Inferior parietal cortex (tissue), 1 donor: ENCODE measurements at regions not wholly inside any gene's neighbourhood (a gene's known extent, or its start where the extent isn't known, plus 50 kb on each side); places are given as distances from the start of the nearest gene placed in this dataset.

ENCODE experiments used
- DNase-seq: peaks from one replicate; pipeline ENCODE4 v3.0.0-alpha.2; 2016; ENCODE audit errors: extremely low spot score

DNA sequence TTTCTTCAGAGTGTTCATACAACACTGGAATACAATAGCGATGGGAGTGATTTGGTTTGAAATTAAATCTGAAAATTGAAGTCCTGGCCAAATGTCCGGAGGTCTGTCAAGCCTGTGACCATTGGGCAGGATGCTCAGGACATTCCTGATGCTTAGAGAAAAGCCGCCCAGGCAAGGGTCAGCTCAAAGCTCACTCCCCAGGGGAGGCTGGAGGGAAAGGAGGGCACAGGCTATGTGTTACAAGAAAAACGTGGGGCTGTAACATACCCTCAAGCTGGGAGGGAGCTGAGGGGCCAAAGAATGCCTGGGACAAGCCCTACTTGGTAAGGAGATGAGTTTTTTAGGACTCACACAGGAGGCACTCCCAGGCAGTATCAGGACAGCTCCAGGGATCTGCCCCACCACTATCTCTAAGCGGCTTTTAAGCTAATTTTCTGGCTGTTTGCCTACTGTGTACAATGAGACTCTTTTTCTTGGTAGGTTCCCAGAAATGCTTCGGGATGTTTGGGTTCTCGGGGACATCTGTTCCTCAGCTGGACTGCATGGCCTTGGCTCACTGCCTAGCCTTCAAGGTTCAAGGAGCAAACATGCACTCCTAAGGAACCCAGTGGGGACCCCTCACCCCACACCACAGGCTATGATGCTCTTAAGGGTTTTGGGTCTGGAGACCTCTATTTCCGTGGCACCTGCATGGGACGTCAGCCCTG, 500.1 kb downstream of the BRD1 start:
- DNase-seq, result no peak

GRCh38 chr22:49326558-49326957, 501.1 kb downstream of the BRD1 start:
- no peak for DNase-seq

- DNase-seq, result no peak
These were observed 501.9 kb downstream of the BRD1 start for GRCh38 chr22:49325531-49326395.

DNA sequence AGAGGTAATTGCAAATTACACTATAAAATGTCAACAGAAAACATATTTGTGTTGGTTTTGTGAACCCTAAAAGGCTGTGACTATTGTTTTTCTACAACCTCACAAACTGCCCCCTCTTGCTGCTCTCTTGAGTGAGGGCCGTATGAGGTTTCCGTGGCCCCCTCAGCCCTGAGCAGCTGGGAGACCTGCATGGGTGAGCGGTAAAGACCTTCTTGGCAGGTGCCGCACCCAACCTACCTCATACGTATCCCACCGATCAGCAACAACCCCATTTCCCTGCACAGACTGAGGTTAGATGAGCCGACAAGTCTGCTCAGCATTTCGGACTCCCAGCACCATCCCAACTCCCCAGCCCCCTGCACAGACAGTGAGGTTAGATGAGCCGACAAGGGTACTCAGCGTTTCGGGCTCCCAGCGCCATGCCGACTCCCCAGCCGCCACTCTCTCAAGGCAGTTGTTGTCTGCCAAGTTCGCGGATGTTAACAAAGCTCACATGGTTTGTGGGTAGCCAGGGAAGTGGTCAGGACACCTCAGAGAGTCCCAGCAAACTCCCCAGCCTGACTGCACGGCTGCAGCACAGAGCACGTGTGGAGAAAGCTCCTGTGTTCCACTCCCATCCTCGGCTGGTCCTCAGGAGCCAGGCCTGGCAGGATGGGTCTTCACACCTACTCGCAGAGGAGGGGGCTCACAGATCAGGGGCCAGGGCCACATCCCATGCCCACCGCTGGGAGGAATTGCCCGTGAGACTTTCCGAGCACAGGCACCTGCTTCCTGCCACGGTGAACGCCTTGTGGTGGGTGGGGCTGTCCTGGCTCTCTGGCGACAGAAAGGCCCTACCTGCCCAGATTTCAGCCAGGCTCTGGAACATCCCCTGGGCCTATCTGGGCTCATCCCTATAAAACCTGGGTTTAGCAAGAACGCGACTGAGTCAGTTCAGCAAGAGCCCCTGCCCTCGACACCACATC, 502.9 kb downstream of the BRD1 start:
- DNase-seq, result no peak

- DNase-seq, result no peak
These were observed 503.8 kb downstream of the BRD1 start for GRCh38 chr22:49323751-49324415.

GRCh38 chr22:49322861-49323622, 504.6 kb downstream of the BRD1 start:
- no peak for DNase-seq

GRCh38 chr22:49322231-49322630, 505.4 kb downstream of the BRD1 start:
- DNase-seq, result no peak

DNA sequence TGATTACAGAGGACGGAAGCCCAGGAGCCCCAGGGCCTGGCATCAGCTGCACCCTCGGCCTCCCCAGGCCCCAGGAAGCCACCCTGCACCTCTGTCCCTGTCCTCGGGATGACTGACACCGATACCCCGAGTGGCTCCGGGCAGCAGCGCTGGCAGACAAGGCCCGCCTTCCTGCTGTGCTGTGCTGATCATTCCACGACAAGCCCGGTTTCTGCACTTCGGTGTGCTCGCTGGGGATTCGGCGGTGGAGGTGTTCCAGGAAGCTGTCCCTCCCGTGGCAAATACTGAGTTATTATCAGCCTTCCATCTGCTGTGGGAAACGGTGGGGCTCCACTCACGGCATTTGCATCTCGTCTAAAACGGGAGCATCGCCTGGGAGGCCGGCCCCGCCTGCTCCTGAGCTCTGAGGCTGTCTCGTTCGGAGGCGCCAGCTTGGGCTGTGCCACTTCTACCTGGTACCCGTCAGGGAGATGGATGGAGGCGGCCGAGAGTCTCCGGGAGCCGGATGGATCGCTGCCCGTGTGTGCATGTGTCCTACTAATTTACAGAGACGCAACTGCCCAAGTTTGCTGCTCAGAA, 506.1 kb downstream of the BRD1 start:
- DNase-seq, result no peak

GRCh38 chr22:49320714-49321476, 506.8 kb downstream of the BRD1 start:
- no peak for DNase-seq

GRCh38 chr22:49317369-49317768, 510.3 kb downstream of the BRD1 start:
- no peak for DNase-seq

GRCh38 chr22:49312601-49313000, 515.1 kb downstream of the BRD1 start:
- DNase-seq, result no peak

GRCh38 chr22:49310354-49310753, 517.3 kb downstream of the BRD1 start:
- no peak for DNase-seq

DNA sequence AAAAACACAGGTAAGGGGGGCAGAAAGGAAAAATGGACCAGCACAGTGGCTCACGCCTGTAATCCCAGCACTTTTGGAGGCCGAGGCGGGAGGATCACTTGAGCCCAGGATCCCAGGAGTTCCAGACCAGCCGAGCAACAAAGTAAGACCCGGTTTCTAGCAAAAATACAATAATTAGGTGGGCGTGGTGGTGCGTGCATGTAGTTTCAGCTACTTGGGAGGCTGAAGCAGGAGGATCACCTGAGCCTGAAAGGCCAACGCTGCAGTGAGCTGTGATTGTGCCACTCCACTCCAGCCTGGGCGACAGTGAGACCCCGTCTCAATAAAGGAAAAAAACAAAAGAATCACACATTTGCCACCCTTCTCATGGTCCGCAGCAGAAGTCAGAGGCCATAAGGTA, 519.4 kb downstream of the BRD1 start:
- DNase-seq, result no peak

GRCh38 chr22:49307870-49308269, 519.8 kb downstream of the BRD1 start:
- no peak for DNase-seq

GRCh38 chr22:49307481-49307830, 520.2 kb downstream of the BRD1 start:
- DNase-seq, result no peak

- DNase-seq, result no peak
These were observed 520.8 kb downstream of the BRD1 start for GRCh38 chr22:49306632-49307480.

DNA sequence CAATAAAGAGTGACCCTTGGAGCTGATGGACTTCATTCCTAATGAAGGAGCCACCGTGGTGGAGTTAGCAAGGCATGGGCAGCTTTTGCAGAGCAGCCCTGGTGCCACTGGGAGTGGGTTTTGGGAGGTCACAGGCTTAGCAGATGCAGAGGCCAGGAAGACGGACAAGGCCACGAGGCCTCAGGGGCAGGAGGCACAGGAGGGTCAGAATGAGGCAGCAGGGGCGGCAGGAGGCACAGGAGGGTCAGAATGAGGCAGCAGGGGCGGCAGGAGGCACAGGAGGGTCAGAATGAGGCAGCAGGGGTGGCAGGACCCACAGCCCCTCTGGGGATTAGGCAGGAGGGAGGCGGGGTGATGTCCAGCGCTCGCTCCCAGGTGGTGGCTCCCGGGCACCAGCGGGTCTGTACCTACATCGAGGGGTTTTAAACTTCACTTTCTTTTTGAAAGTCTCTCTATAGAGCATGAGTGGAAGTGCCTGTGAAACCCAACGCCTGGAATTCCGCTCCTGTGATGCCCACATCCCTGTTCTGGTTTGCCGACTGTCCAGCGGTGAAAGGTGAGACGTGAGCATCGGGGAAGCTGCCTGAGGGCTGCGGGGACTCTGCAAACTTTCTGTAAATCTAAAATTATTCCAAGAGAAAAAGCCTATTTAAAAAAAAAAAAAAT, 521.6 kb downstream of the BRD1 start:
- no peak for DNase-seq
